ENCODE measurements at regions not wholly inside any gene's neighbourhood (a gene's known extent, or its start where the extent isn't known, plus 50 kb on each side); places are given as distances from the start of the nearest gene placed in this dataset.

DNA sequence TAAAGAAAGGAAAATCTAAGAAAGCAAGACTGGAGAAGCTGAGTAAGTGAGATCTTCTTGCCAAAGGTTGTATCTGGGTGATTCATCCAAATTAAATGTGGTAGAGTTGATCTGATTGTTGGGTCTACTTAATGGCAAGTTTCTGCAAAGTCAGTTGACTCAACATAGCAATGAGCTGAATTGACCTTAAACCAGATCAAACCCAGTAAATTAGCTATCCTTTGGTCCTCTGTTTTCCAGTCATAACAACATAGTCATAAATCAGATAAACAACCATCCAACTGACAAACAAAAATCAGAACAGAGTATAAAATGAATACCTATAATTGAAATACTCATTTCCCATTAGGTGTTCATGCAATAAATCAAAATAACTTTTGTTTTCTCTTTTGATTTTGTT, 142.6 kb upstream of the CFAP20DC start:
- TF ChIP-seq, protein P1, sequence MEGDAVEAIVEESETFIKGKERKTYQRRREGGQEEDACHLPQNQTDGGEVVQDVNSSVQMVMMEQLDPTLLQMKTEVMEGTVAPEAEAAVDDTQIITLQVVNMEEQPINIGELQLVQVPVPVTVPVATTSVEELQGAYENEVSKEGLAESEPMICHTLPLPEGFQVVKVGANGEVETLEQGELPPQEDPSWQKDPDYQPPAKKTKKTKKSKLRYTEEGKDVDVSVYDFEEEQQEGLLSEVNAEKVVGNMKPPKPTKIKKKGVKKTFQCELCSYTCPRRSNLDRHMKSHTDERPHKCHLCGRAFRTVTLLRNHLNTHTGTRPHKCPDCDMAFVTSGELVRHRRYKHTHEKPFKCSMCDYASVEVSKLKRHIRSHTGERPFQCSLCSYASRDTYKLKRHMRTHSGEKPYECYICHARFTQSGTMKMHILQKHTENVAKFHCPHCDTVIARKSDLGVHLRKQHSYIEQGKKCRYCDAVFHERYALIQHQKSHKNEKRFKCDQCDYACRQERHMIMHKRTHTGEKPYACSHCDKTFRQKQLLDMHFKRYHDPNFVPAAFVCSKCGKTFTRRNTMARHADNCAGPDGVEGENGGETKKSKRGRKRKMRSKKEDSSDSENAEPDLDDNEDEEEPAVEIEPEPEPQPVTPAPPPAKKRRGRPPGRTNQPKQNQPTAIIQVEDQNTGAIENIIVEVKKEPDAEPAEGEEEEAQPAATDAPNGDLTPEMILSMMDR (IDR thresholded peaks at IDR 0.05), result no peak
- no peak for TF ChIP-seq POLR2A (IDR thresholded peaks at IDR 0.05)

Measured in vagina (tissue), 2 donors.